Naive thymus-derived CD4-positive, alpha-beta T cell (primary cell): ENCODE measurements at regions not wholly inside any gene's neighbourhood (a gene's known extent, or its start where the extent isn't known, plus 50 kb on each side); places are given as distances from the start of the nearest gene placed in this dataset.

Source experiments
- ATAC-seq: fragments of 150-1000 bp; cut with Tn5 transposase; 2 replicates; pipeline ENCODE4 v1.10.0; 2021; ENCODE audit warnings: mild to moderate bottlenecking, moderate library complexity
- CTCF ChIA-PET: fragments of 350-600 bp; sonication (Branson Sonifier 250); formaldehyde crosslinking; loops from one replicate; lab custom pipeline; 2021; ENCODE audit warnings: antibody characterized with exemption; lab: Charles Lee
- POLR2A ChIA-PET: fragments of 350-600 bp; sonication (Branson Sonifier 250); formaldehyde crosslinking; loops from one replicate; lab custom pipeline; 2021; ENCODE audit warnings: antibody characterized with exemption, inconsistent platforms; lab: Charles Lee
- DNase-seq, 9 donors: peaks; one replicate each; pipeline versions ENCODE4 v3.0.0 to v3.0.0-alpha.2; 2020 to 2022; ENCODE audit warnings: mixed read lengths in 1 of 9
- H3K27ac ChIP-seq: one replicate; pipeline ENCODE4 v1.7.0; 2013; ENCODE audit warnings: mild to moderate bottlenecking, low read depth, low read length, moderate library complexity
- H3K27me3 ChIP-seq, 2 donors: one replicate each; pipeline ENCODE4 v1.7.0; 2013; ENCODE audit warnings: low read length in 2 of 2, mild to moderate bottlenecking in 2 of 2, moderate library complexity in 2 of 2; ENCODE audit not compliant: control insufficient read depth in 2 of 2, insufficient read depth in 2 of 2
- H3K36me3 ChIP-seq, 3 experiments: 1 replicate in 2 of 3; 2 replicates in 1 of 3; pipeline ENCODE4 v1.7.0; 2013; ENCODE audit warnings: low read length in 3 of 3, mild to moderate bottlenecking in 3 of 3, moderate library complexity in 1 of 3; ENCODE audit not compliant: insufficient read depth in 3 of 3, control insufficient read depth in 2 of 3
- H3K4me1 ChIP-seq, 2 donors: one replicate each; pipeline ENCODE4 v1.7.0; 2013; ENCODE audit warnings: low read length in 2 of 2, mild to moderate bottlenecking in 2 of 2, moderate library complexity in 1 of 2; ENCODE audit not compliant: control insufficient read depth in 2 of 2, insufficient read depth in 2 of 2
- H3K4me3 ChIP-seq: 2 replicates; pipeline ENCODE4 v1.7.0; 2013; ENCODE audit warnings: mild to moderate bottlenecking, low read length
- H3K9me3 ChIP-seq, 3 experiments: 1 replicate in 2 of 3; 2 replicates in 1 of 3; pipeline ENCODE4 v1.7.0; 2013; ENCODE audit warnings: low read length in 3 of 3; ENCODE audit not compliant: control insufficient read depth in 2 of 3
- H3K27ac Mint-ChIP-seq, 9 donors: one replicate each; pipeline ENCODE4 v1.8.0; 2020 to 2022; ENCODE audit warnings: mixed read lengths in 9 of 9, mild to moderate bottlenecking in 8 of 9, moderate library complexity in 5 of 9, inconsistent platforms in 2 of 9
- H3K27me3 Mint-ChIP-seq, 5 donors: one replicate each; pipeline ENCODE4 v1.8.0; 2021 to 2022; ENCODE audit warnings: mixed read lengths in 5 of 5, mild to moderate bottlenecking in 1 of 5
- H3K36me3 Mint-ChIP-seq, 5 donors: one replicate each; pipeline ENCODE4 v1.8.0; 2020 to 2022; ENCODE audit warnings: mixed read lengths in 5 of 5, mild to moderate bottlenecking in 3 of 5, inconsistent platforms in 1 of 5
- H3K4me1 Mint-ChIP-seq, 7 donors: one replicate each; pipeline ENCODE4 v1.8.0; 2020 to 2022; ENCODE audit warnings: mixed read lengths in 7 of 7, mild to moderate bottlenecking in 3 of 7, inconsistent platforms in 1 of 7
- H3K4me3 Mint-ChIP-seq, 10 donors: one replicate each; pipeline ENCODE4 v1.8.0; 2020 to 2022; ENCODE audit warnings: mild to moderate bottlenecking in 10 of 10, mixed read lengths in 10 of 10, moderate library complexity in 6 of 10, inconsistent platforms in 2 of 10
- H3K9me3 Mint-ChIP-seq, 11 donors: one replicate each; pipeline ENCODE4 v1.8.0; 2020 to 2022; ENCODE audit warnings: mixed read lengths in 11 of 11, mild to moderate bottlenecking in 4 of 11, inconsistent platforms in 1 of 11, moderate library complexity in 1 of 11
- intact Hi-C, 2 donors: fragments of 100-400 bp; cut with micrococcal nuclease; formaldehyde crosslinking; loops; one replicate each; pipeline ENCODE4 v1.15.1; 2023

DNA sequence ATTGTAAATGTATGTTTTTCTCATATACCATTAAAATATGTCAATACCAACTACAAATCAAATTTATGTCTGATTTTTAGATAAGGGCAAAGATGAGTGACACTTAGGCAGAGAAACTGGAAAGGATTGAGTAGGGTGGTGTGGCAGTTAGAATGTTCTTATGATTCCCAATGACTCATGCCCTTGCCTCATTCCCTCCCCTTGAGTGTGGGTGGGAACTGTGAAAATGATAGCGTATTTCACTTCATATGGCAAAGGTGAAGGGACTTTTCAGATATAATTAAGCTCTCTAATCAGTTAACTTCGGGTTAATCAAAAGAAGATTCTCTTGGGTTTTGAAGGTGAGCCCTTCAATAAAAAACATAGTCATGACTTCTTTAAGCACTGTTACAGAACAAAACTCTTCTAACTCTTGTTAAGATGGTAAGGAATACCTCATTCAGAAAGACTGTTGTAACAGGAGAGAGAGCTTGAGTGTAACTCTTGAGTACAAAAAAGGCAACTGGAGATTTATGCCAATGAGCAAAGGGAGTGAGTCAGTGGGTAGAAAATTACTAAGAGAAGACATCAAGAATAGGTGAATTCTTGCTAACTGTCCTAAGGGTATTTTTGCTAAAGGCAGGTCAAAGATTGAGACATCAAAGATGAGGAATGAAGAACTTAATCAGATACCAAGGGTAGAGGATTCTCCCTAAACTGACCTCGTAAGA lies 329.5 kb downstream of the KCTD8 start:
- Mint-ChIP-seq H3K4me3 (no peak overlapping the region), H3K36me3 (no peaks in the 10 kb centered on the region), H3K4me1 (no peaks in the 10 kb centered on the region), H3K9me3 (peaks cover 0 to 10% (median 2%) of the 10 kb centered on the region in 11 donors), H3K27me3 (no peaks in the 10 kb centered on the region), H3K27ac (no peak overlapping the region)
- no peaks in the 10 kb centered on the region for H3K36me3 ChIP-seq
- H3K4me1 ChIP-seq, result no peaks in the 10 kb centered on the region
- H3K27ac ChIP-seq, result no peak overlapping the region
- ChIA-PET POLR2A (no interaction called here), CTCF (no interaction called here)
- ATAC-seq (no peak), DNase-seq (no peak)
- H3K4me3 ChIP-seq, result no peak overlapping the region
- H3K27me3 ChIP-seq, result no peaks in the 10 kb centered on the region
- no peaks in the 10 kb centered on the region for H3K9me3 ChIP-seq
- intact Hi-C loops, result no loop called here

GRCh38 chr4:44120646-44121045 lies 328.0 kb downstream of the KCTD8 start:
- ATAC-seq (no peak), DNase-seq (no peak)
- CTCF ChIA-PET, result no interaction called here
- Mint-ChIP-seq H3K27me3 (no peaks in the 10 kb centered on the region), H3K36me3 (no peaks in the 10 kb centered on the region), H3K9me3 (peaks cover 0 to 10% (median 3%) of the 10 kb centered on the region in 11 donors), H3K27ac (no peak overlapping the region), H3K4me1 (no peaks in the 10 kb centered on the region), H3K4me3 (no peak overlapping the region)
- no peaks in the 10 kb centered on the region for H3K36me3 ChIP-seq
- POLR2A ChIA-PET, result no interaction called here
- no peaks in the 10 kb centered on the region for H3K9me3 ChIP-seq
- no peak overlapping the region for H3K4me3 ChIP-seq
- no peak overlapping the region for H3K27ac ChIP-seq
- intact Hi-C loops, result no loop called here
- H3K4me1 ChIP-seq, result no peaks in the 10 kb centered on the region
- H3K27me3 ChIP-seq, result no peaks in the 10 kb centered on the region

GRCh38 chr4:44121210-44121609 lies 327.4 kb downstream of the KCTD8 start:
- no peak overlapping the region for H3K4me3 ChIP-seq
- no peaks in the 10 kb centered on the region for H3K36me3 ChIP-seq
- ATAC-seq (no peak), DNase-seq (no peak)
- H3K27ac Mint-ChIP-seq, result no peak overlapping the region
- no peaks in the 10 kb centered on the region for H3K27me3 Mint-ChIP-seq
- POLR2A ChIA-PET, result no interaction called here
- H3K9me3 ChIP-seq, result no peaks in the 10 kb centered on the region
- intact Hi-C loops, result no loop called here
- H3K4me1 Mint-ChIP-seq, result no peaks in the 10 kb centered on the region
- peaks cover 0 to 10% (median 3%) of the 10 kb centered on the region in 11 donors for H3K9me3 Mint-ChIP-seq
- H3K27me3 ChIP-seq, result no peaks in the 10 kb centered on the region
- H3K36me3 Mint-ChIP-seq, result no peaks in the 10 kb centered on the region
- CTCF ChIA-PET, result no interaction called here
- H3K4me3 Mint-ChIP-seq, result no peak overlapping the region
- H3K4me1 ChIP-seq, result no peaks in the 10 kb centered on the region
- H3K27ac ChIP-seq, result no peak overlapping the region
